MM.1S (cell line): ENCODE measurements at regions not wholly inside any gene's neighbourhood (a gene's known extent, or its start where the extent isn't known, plus 50 kb on each side); places are given as distances from the start of the nearest gene placed in this dataset.

Experiments used
- EZH2 ChIP-seq: fragments of 300-600 bp; sonication (generic); optimal IDR thresholded peaks from 2 replicates; pipeline ENCODE3; 2017; ENCODE audit warnings: low read depth, mild to moderate bottlenecking, antibody characterized with exemption, low read length, mixed read lengths
- EZH2phosphoT487 ChIP-seq: fragments of 300-600 bp; sonication (generic); IDR thresholded peaks from 2 replicates; pipeline ENCODE4 v1.6.1; 2018; ENCODE audit warnings: antibody characterized with exemption, low read length
- TF ChIP-seq, protein P1 (sequence below): fragments of 300-600 bp; sonication (generic); IDR thresholded peaks from 2 replicates; pipeline ENCODE4 v1.5.1; 2016; ENCODE audit warnings: antibody characterized with exemption, low read length, mixed read lengths

DNA sequence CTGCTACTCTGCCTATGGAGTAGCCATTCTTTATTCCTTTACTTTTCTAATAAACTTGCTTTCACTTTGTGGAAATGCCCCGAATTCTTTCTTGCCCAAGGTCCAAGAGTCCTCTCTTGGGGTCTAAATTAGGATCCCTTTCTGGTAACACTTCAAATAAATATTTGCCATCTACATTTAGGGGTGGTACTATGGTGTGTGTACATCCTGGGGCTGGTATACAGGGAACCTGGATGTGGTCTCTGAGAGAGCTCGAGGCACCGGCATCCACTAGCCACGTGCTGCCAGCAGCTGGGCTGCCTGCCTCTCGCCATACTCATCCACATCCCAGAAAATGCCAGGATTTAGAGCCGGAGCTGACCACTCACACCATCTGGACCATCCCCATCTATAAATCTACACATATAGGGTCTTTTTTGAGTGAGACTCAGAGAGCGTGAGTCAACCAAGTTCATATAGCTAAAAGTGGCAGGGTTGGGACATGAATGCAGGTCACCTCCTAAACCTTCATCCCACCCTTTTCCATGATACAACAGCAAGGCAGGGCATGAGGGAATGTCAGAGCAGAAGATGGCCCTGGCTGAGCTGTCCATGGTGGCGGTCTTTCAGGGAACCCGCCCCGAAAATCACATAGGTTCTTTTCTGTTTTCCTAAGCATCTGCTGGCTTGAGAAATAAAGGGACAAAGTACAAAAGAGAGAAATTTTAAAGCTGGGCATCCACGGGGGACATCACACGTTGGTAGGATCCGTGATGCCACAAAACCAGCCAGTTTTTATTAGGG lies 76.6 kb upstream of the F3 start:
- TF ChIP-seq, protein P1, sequence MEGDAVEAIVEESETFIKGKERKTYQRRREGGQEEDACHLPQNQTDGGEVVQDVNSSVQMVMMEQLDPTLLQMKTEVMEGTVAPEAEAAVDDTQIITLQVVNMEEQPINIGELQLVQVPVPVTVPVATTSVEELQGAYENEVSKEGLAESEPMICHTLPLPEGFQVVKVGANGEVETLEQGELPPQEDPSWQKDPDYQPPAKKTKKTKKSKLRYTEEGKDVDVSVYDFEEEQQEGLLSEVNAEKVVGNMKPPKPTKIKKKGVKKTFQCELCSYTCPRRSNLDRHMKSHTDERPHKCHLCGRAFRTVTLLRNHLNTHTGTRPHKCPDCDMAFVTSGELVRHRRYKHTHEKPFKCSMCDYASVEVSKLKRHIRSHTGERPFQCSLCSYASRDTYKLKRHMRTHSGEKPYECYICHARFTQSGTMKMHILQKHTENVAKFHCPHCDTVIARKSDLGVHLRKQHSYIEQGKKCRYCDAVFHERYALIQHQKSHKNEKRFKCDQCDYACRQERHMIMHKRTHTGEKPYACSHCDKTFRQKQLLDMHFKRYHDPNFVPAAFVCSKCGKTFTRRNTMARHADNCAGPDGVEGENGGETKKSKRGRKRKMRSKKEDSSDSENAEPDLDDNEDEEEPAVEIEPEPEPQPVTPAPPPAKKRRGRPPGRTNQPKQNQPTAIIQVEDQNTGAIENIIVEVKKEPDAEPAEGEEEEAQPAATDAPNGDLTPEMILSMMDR: no peak
- TF ChIP-seq EZH2phosphoT487 (no peak), EZH2 (no peak)
